ENCODE measurements at regions not wholly inside any gene's neighbourhood (a gene's known extent, or its start where the extent isn't known, plus 50 kb on each side); places are given as distances from the start of the nearest gene placed in this dataset.

DNA sequence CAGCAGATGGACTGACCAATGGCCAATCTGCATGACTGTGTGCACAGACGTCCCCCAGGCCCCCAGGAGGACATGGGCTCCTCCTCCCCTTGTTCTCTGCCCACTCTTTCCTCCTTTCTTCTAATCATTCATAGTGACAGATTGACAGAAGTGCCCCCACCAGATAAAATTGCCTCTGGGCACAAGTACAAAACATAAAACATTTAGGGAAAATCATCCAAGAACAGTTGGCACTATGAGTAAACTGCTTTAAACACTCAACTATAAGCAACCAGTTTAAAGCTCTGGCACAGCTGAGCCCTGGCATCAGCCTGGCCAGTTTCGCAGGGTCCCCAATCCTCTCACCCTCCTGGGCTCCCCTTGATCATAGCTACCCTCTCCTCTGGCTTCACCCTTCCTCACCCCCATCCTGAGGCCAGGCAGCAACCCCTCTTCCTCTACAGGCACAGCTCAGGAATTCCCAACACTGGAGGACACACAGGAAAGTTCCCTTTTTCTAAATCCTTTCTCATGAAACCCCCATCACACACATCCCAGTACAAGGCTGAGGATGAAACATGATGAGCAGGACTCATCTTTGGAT, 232.9 kb downstream of the BUD13 start:
- TF ChIP-seq, protein P1, sequence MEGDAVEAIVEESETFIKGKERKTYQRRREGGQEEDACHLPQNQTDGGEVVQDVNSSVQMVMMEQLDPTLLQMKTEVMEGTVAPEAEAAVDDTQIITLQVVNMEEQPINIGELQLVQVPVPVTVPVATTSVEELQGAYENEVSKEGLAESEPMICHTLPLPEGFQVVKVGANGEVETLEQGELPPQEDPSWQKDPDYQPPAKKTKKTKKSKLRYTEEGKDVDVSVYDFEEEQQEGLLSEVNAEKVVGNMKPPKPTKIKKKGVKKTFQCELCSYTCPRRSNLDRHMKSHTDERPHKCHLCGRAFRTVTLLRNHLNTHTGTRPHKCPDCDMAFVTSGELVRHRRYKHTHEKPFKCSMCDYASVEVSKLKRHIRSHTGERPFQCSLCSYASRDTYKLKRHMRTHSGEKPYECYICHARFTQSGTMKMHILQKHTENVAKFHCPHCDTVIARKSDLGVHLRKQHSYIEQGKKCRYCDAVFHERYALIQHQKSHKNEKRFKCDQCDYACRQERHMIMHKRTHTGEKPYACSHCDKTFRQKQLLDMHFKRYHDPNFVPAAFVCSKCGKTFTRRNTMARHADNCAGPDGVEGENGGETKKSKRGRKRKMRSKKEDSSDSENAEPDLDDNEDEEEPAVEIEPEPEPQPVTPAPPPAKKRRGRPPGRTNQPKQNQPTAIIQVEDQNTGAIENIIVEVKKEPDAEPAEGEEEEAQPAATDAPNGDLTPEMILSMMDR (IDR thresholded peaks at IDR 0.05; ENCODE audit: low read depth, low read length, poor library complexity, severe bottlenecking) = no peak
- no peak for TF ChIP-seq EZH2phosphoT487 (IDR thresholded peaks at IDR 0.05; ENCODE audit: borderline replicate concordance, low read length)

Measured in DOHH2 (cell line).